ENCODE measurements at regions not wholly inside any gene's neighbourhood (a gene's known extent, or its start where the extent isn't known, plus 50 kb on each side); places are given as distances from the start of the nearest gene placed in this dataset.
"Not testable (repeated sequence)": the region's sequence is repeated elsewhere in the genome, so short reads cannot be mapped to it uniquely, and the experiment has no call there.

- H3K4me1 ChIP-seq (ENCODE audit: control insufficient read depth, insufficient read depth, low read length) = no peaks in the 10 kb centered on the region
- H3K27ac ChIP-seq (ENCODE audit: low read length) = no peak overlapping the region
- no peaks in the 10 kb centered on the region for H3K9me3 ChIP-seq (ENCODE audit: control insufficient read depth, low read length)
- 69% methylated on average over 1 of the region's 1 CpG for WGBS
- no peak overlapping the region for H3K4me3 ChIP-seq (ENCODE audit: low read length)
- intact Hi-C loops (cut with DNase I) = no loop called here
- no peaks in the 10 kb centered on the region for H3K27me3 ChIP-seq (ENCODE audit: control insufficient read depth, insufficient read depth)
- ATAC-seq (no peak), DNase-seq (no peak)
Measured at GRCh38 chr10:52368725-52369124, 54.6 kb downstream of the DKK1 start.

- 72% methylated on average over 2 of the region's 2 CpGs for WGBS
- H3K27ac ChIP-seq (ENCODE audit: low read length); H3K27me3 ChIP-seq (ENCODE audit: control insufficient read depth, insufficient read depth); intact Hi-C loops (cut with DNase I); H3K4me3 ChIP-seq (ENCODE audit: low read length); DNase-seq; H3K4me1 ChIP-seq (ENCODE audit: control insufficient read depth, insufficient read depth, low read length); ATAC-seq; H3K9me3 ChIP-seq (ENCODE audit: control insufficient read depth, low read length): not testable (repeated sequence)
Measured at GRCh38 chr10:52374207-52374606, 60.1 kb downstream of the DKK1 start.

DNA sequence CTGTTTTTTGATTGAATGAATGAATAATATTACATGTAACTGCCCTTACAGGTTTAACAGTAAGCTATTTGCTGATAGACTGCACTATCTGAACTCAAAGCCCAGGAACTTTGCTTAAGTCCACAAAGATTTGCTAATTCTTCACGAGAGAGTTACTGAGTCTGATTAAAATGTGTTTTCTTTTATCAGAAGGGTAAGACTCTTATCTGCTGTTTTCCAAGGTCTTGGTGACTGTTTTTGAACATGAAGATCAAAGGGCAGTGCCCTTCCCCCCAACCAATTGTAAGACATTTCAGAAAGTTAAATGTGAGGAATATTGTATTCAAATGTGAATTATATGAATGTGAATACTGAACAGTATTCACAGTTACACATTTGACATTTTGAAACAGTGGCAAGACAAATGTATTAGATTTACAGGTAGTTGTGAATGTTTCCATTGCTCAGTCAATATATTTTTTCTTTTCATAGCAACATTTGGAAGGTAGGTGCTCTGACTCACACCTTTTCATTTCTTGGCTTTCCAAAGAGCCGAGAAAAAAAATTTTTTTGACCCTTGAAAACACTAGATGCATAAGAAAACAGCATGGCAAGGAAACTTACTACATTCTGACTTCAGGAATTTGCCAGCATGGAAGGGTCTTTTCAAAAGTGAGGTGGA, 62.7 kb downstream of the DKK1 start:
- no peak overlapping the region for H3K27ac ChIP-seq (ENCODE audit: low read length)
- no peaks in the 10 kb centered on the region for H3K4me1 ChIP-seq (ENCODE audit: control insufficient read depth, insufficient read depth, low read length)
- no peaks in the 10 kb centered on the region for H3K27me3 ChIP-seq (ENCODE audit: control insufficient read depth, insufficient read depth)
- ATAC-seq = no peak
- 41% methylated on average over 2 of the region's 2 CpGs for WGBS
- no peaks in the 10 kb centered on the region for H3K9me3 ChIP-seq (ENCODE audit: control insufficient read depth, low read length)
- intact Hi-C loops (cut with DNase I) = no loop called here
- no peak for DNase-seq
- no peak overlapping the region for H3K4me3 ChIP-seq (ENCODE audit: low read length)

DNA sequence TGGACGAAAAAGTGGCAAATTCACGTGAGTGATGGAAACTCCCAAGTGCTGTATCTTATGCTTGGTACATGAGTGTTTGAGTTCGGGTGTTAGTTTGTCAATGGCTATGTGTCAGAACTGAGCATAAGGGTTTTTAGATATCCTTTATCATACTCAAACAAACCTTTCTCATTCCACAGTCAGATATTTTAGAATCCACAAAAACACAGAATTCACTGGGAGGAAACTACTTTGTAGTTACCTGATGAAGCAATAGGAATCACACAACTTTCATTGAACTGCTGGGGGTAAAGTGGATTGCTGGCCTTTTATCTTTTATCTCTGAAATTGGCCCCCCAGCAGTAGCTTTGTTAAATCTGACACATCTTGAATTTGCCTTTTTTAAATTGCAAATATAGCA, 64.0 kb downstream of the DKK1 start:
- WGBS = 36% methylated on average over 3 of the region's 3 CpGs
- Histone ChIP-seq H3K4me3 (ENCODE audit: low read length) (no peak overlapping the region), H3K9me3 (ENCODE audit: control insufficient read depth, low read length) (no peaks in the 10 kb centered on the region), H3K27me3 (ENCODE audit: control insufficient read depth, insufficient read depth) (no peaks in the 10 kb centered on the region), H3K4me1 (ENCODE audit: control insufficient read depth, insufficient read depth, low read length) (no peaks in the 10 kb centered on the region), H3K27ac (ENCODE audit: low read length) (no peak overlapping the region)
- intact Hi-C loops (cut with DNase I) = no loop called here
- ATAC-seq (no peak), DNase-seq (no peak)

DNA sequence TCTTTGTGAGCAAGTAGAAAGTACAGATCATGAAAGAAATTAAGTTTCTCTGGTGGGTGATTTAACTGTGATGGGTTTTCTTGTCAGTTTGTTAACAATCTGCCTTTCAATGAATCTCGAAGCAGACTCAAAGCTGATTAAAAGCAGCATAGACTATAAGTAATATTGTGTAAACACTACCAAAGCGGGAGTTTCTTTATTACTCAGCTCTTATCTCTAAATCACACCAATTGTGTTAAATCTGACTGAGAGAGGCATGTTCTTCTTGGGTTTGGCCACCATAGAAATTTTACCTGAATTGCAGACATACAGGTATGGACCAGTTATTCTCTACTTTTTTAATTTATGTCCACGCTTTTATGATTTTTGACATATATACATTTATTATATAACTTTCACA, 65.2 kb downstream of the DKK1 start:
- WGBS = 74% methylated on average over 3 of the region's 3 CpGs
- Histone ChIP-seq H3K4me3 (ENCODE audit: low read length) (no peak overlapping the region), H3K27me3 (ENCODE audit: control insufficient read depth, insufficient read depth) (no peaks in the 10 kb centered on the region), H3K27ac (ENCODE audit: low read length) (no peak overlapping the region), H3K4me1 (ENCODE audit: control insufficient read depth, insufficient read depth, low read length) (no peaks in the 10 kb centered on the region), H3K9me3 (ENCODE audit: control insufficient read depth, low read length) (no peaks in the 10 kb centered on the region)
- no peak for ATAC-seq
- intact Hi-C loops (cut with DNase I) = no loop called here
- DNase-seq = no peak

- whole genome bisulfite sequencing = 91% methylated on average over 1 of the region's 1 CpG
- Histone ChIP-seq H3K9me3 (ENCODE audit: control insufficient read depth, low read length) (no peaks in the 10 kb centered on the region), H3K4me1 (ENCODE audit: control insufficient read depth, insufficient read depth, low read length) (no peaks in the 10 kb centered on the region), H3K27me3 (ENCODE audit: control insufficient read depth, insufficient read depth) (no peaks in the 10 kb centered on the region), H3K27ac (ENCODE audit: low read length) (no peak overlapping the region), H3K4me3 (ENCODE audit: low read length) (no peak overlapping the region)
- DNase-seq (no peak), ATAC-seq (no peak)
- intact Hi-C loops (cut with DNase I) = no loop called here
Measured at GRCh38 chr10:52383088-52383487, 69.0 kb downstream of the DKK1 start.

DNA sequence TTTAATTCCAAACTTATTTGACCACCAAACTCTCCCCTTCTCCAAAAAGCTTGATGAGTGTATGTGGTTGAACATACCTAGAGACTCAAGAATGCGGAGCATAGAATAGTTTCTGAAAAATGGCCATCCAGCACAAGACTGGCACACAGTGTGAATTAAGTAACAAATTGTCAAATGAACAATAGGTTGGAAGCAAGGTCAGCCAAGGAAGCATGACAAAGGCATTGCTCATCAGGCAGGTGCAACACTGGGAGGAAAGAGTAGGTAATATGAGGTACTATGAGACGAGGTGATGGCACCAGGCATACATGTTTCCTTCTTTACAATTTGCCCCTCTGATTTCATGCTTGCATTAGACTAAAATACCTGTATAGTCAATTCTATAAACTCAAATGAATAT, 73.7 kb downstream of the DKK1 start:
- ATAC-seq (no peak), DNase-seq (no peak)
- intact Hi-C loops (cut with DNase I) = no loop called here
- 62% methylated on average over 2 of the region's 2 CpGs for WGBS
- no peaks in the 10 kb centered on the region for H3K27me3 ChIP-seq (ENCODE audit: control insufficient read depth, insufficient read depth)
- no peaks in the 10 kb centered on the region for H3K9me3 ChIP-seq (ENCODE audit: control insufficient read depth, low read length)
- H3K27ac ChIP-seq (ENCODE audit: low read length) = no peak overlapping the region
- H3K4me1 ChIP-seq (ENCODE audit: control insufficient read depth, insufficient read depth, low read length) = no peaks in the 10 kb centered on the region
- no peak overlapping the region for H3K4me3 ChIP-seq (ENCODE audit: low read length)

GRCh38 chr10:52390388-52390787, 76.3 kb downstream of the DKK1 start:
- WGBS = 45% methylated on average over 2 of the region's 2 CpGs
- Histone ChIP-seq H3K27ac (ENCODE audit: low read length) (no peak overlapping the region), H3K27me3 (ENCODE audit: control insufficient read depth, insufficient read depth) (no peaks in the 10 kb centered on the region), H3K9me3 (ENCODE audit: control insufficient read depth, low read length) (no peaks in the 10 kb centered on the region), H3K4me1 (ENCODE audit: control insufficient read depth, insufficient read depth, low read length) (no peaks in the 10 kb centered on the region), H3K4me3 (ENCODE audit: low read length) (no peak overlapping the region)
- intact Hi-C loops (cut with DNase I) = no loop called here
- no peak for ATAC-seq
- no peak for DNase-seq

DNA sequence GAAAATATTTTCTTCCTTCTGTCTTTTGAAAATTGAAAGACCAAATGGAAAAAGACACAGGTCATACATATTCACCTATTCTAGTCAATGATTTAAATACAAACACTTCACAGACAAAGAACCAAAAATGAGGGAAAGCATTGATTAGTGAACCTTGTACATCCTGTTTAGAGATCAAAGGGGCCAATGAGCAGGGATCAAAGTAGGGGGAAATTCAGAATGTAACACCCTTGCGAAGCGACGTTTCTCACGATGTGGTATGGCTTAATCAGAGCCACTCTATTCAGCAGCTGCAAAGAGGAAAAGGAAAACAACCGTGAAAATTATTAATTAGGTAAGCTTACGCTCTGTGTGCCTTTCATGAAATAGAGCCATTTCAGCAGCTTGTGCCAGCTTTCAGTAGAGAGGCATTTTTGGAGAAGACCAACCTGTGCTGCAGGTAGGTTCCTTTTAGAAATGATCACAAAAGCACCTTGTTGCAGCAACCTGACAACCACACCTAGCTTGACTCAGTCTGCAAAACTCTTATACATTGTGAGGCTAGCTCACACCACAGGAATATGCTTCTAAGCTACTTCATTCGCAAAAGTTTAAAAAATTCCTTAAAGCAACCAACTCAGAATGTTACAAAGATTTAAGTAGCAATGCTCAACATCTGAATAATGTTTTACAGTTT, 78.0 kb downstream of the DKK1 start:
- DNase-seq = no peak
- H3K4me3 ChIP-seq (ENCODE audit: low read length) = no peak overlapping the region
- intact Hi-C loops (cut with DNase I) = no loop called here
- WGBS = 77% methylated on average over 7 of the region's 7 CpGs
- H3K27me3 ChIP-seq (ENCODE audit: control insufficient read depth, insufficient read depth) = no peaks in the 10 kb centered on the region
- H3K9me3 ChIP-seq (ENCODE audit: control insufficient read depth, low read length) = no peaks in the 10 kb centered on the region
- ATAC-seq = no peak
- no peaks in the 10 kb centered on the region for H3K4me1 ChIP-seq (ENCODE audit: control insufficient read depth, insufficient read depth, low read length)
- no peak overlapping the region for H3K27ac ChIP-seq (ENCODE audit: low read length)

DNA sequence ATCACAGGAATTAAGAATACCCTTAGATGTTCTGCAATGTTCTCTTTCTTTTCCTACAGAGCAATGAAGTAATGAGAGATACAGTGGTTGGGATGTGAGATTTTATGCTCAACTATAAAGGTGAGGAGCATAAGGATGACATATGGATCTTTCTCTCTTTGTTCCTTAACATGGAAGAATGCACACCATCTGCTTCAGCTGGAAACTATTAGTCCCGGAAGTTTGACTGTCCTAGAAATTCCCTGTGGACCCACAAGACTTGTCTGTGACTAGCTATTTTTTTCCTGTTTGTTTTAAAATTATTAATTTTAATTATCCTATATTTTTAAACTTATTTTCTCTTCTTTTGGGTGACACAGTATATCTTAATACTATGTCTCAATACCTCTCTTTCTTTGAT, 80.2 kb downstream of the DKK1 start:
- H3K4me3 ChIP-seq (ENCODE audit: low read length) = no peak overlapping the region
- H3K4me1 ChIP-seq (ENCODE audit: control insufficient read depth, insufficient read depth, low read length) = no peaks in the 10 kb centered on the region
- intact Hi-C loops (cut with DNase I) = no loop called here
- DNase-seq (no peak), ATAC-seq (no peak)
- no peaks in the 10 kb centered on the region for H3K27me3 ChIP-seq (ENCODE audit: control insufficient read depth, insufficient read depth)
- H3K9me3 ChIP-seq (ENCODE audit: control insufficient read depth, low read length) = no peaks in the 10 kb centered on the region
- 59% methylated on average over 1 of the region's 1 CpG for WGBS
- H3K27ac ChIP-seq (ENCODE audit: low read length) = no peak overlapping the region

DNA sequence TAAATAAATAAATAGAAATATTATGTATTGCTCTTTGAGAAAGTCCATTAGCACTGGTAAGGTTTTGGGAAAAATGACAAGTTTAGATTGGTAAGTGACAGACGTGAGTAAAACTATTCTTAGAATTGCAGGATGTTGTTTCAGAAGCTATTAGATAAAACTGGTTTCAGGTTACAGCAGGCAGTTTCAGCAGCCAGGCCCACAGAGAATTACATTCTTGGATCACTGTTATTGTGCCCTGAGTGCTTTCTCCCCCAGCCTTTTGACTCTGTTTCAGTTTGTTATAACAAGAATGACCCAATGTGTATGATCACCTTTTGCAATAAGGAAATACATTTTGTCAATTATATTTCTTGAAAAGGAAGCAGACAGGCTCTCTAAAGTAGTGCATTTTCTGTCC, 86.5 kb downstream of the DKK1 start:
- Histone ChIP-seq H3K4me1 (ENCODE audit: control insufficient read depth, insufficient read depth, low read length) (no peaks in the 10 kb centered on the region), H3K27ac (ENCODE audit: low read length) (no peak overlapping the region), H3K27me3 (ENCODE audit: control insufficient read depth, insufficient read depth) (no peaks in the 10 kb centered on the region), H3K4me3 (ENCODE audit: low read length) (no peak overlapping the region), H3K9me3 (ENCODE audit: control insufficient read depth, low read length) (no peaks in the 10 kb centered on the region)
- intact Hi-C loops (cut with DNase I) = no loop called here
- 12% methylated on average over 1 of the region's 1 CpG for WGBS
- ATAC-seq (no peak), DNase-seq (no peak)

GRCh38 chr10:52403801-52404200, 89.7 kb downstream of the DKK1 start:
- H3K27ac ChIP-seq (ENCODE audit: low read length); H3K4me3 ChIP-seq (ENCODE audit: low read length); H3K4me1 ChIP-seq (ENCODE audit: control insufficient read depth, insufficient read depth, low read length); DNase-seq; H3K27me3 ChIP-seq (ENCODE audit: control insufficient read depth, insufficient read depth); ATAC-seq; H3K9me3 ChIP-seq (ENCODE audit: control insufficient read depth, low read length); intact Hi-C loops (cut with DNase I): not testable (repeated sequence)
- 82% methylated on average over 3 of the region's 3 CpGs for WGBS
